ENCODE measurements at regions not wholly inside any gene's neighbourhood (a gene's known extent, or its start where the extent isn't known, plus 50 kb on each side); places are given as distances from the start of the nearest gene placed in this dataset.

DNA sequence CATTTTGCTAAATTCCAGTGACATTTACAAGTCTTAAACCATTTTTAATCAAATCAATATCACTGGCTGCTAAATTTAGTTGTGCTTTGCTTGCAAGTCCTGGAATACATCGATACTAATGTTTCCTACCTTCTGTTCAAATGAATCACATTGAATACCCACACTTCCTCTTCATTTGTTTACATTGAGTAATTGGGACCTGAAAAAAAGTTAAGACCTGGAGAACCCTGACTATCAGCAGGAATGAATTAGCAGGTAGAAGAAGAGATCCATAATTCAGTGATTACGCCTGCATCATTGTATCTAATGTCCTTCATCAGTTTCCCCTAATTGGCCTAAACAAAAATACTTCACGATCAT lies 369.3 kb downstream of the ETNK1 start:
- TF ChIP-seq, protein P1, sequence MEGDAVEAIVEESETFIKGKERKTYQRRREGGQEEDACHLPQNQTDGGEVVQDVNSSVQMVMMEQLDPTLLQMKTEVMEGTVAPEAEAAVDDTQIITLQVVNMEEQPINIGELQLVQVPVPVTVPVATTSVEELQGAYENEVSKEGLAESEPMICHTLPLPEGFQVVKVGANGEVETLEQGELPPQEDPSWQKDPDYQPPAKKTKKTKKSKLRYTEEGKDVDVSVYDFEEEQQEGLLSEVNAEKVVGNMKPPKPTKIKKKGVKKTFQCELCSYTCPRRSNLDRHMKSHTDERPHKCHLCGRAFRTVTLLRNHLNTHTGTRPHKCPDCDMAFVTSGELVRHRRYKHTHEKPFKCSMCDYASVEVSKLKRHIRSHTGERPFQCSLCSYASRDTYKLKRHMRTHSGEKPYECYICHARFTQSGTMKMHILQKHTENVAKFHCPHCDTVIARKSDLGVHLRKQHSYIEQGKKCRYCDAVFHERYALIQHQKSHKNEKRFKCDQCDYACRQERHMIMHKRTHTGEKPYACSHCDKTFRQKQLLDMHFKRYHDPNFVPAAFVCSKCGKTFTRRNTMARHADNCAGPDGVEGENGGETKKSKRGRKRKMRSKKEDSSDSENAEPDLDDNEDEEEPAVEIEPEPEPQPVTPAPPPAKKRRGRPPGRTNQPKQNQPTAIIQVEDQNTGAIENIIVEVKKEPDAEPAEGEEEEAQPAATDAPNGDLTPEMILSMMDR (IDR thresholded peaks at IDR 0.05; ENCODE audit: poor library complexity, severe bottlenecking) = no peak
- TF ChIP-seq RAD21 (conservative IDR thresholded peaks at IDR 0.05) (no peak), EZH2 (IDR thresholded peaks at IDR 0.05; ENCODE audit: borderline replicate concordance, insufficient read depth, low read length, poor library complexity, severe bottlenecking) (no peak), EP300 (conservative IDR thresholded peaks at IDR 0.05; ENCODE audit: poor library complexity, severe bottlenecking) (no peak), POLR2AphosphoS5 (IDR thresholded peaks at IDR 0.05) (no peak), SMC3 (conservative IDR thresholded peaks at IDR 0.05; ENCODE audit: poor library complexity) (no peak)

Measured in neural cell (in vitro differentiated cells).